ENCODE measurements at regions not wholly inside any gene's neighbourhood (a gene's known extent, or its start where the extent isn't known, plus 50 kb on each side); places are given as distances from the start of the nearest gene placed in this dataset.

GRCh38 chr22:26985931-26986782 lies 328.8 kb downstream of the MIAT start:
- DNase-seq (ENCODE audit: low spot score): no peak
- no peak overlapping the region for H3K27ac ChIP-seq
- POLR2A ChIA-PET (ENCODE audit: low non-redundant PET): no interaction called here
- CTCF ChIA-PET: no interaction called here
- TF ChIP-seq CTCF (conservative IDR thresholded peaks at IDR 0.05; ENCODE audit: low read depth): no peak

- CTCF ChIA-PET: no interaction called here
- DNase-seq (ENCODE audit: low spot score): no peak
- TF ChIP-seq CTCF (conservative IDR thresholded peaks at IDR 0.05; ENCODE audit: low read depth): no peak
- no peak overlapping the region for H3K27ac ChIP-seq
- POLR2A ChIA-PET (ENCODE audit: low non-redundant PET): no interaction called here
These were observed 329.5 kb downstream of the MIAT start for GRCh38 chr22:26986884-26987283.

- H3K27ac ChIP-seq: no peak overlapping the region
- POLR2A ChIA-PET (ENCODE audit: low non-redundant PET): no interaction called here
- no peak for TF ChIP-seq CTCF (conservative IDR thresholded peaks at IDR 0.05; ENCODE audit: low read depth)
- DNase-seq (ENCODE audit: low spot score): no peak
- CTCF ChIA-PET: no interaction called here
These were observed 333.3 kb downstream of the MIAT start for GRCh38 chr22:26990503-26991189.

GRCh38 chr22:26992556-26992955 lies 335.2 kb downstream of the MIAT start:
- POLR2A ChIA-PET (ENCODE audit: low non-redundant PET): no interaction called here
- DNase-seq (ENCODE audit: low spot score): no peak

GRCh38 chr22:26993886-26994285 lies 336.5 kb downstream of the MIAT start:
- TF ChIP-seq CTCF (conservative IDR thresholded peaks at IDR 0.05; ENCODE audit: low read depth): no peak
- DNase-seq (ENCODE audit: low spot score): no peak
- POLR2A ChIA-PET (ENCODE audit: low non-redundant PET): no interaction called here
- no peak overlapping the region for H3K27ac ChIP-seq
- CTCF ChIA-PET: no interaction called here

More at GRCh38 chr22:26992556-26992955, 335.2 kb downstream of the MIAT start:
- no peak overlapping the region for H3K27ac ChIP-seq
- TF ChIP-seq CTCF (conservative IDR thresholded peaks at IDR 0.05; ENCODE audit: low read depth): no peak
- CTCF ChIA-PET: no interaction called here

- TF ChIP-seq CTCF (conservative IDR thresholded peaks at IDR 0.05; ENCODE audit: low read depth): no peak
- POLR2A ChIA-PET (ENCODE audit: low non-redundant PET): no interaction called here
- CTCF ChIA-PET: no interaction called here
- no peak for DNase-seq (ENCODE audit: low spot score)
- no peak overlapping the region for H3K27ac ChIP-seq
These were observed 337.4 kb downstream of the MIAT start for GRCh38 chr22:26994801-26995200.
